IPS-20b (cell line): ENCODE measurements at regions not wholly inside any gene's neighbourhood (a gene's known extent, or its start where the extent isn't known, plus 50 kb on each side); places are given as distances from the start of the nearest gene placed in this dataset.
"Not testable (repeated sequence)": the region's sequence is repeated elsewhere in the genome, so short reads cannot be mapped to it uniquely, and the experiment has no call there.

Source experiments
- H3K27ac ChIP-seq: one replicate; pipeline ENCODE4 v1.5.1; 2013; ENCODE audit warnings: low read length
- H3K27me3 ChIP-seq: 2 replicates; pipeline ENCODE4 v1.6.1; 2013; ENCODE audit warnings: mild to moderate bottlenecking, low read length, inconsistent platforms; ENCODE audit not compliant: insufficient read depth
- H3K36me3 ChIP-seq: 2 replicates; pipeline ENCODE4 v1.6.1; 2013; ENCODE audit warnings: low read depth, mild to moderate bottlenecking, inconsistent platforms, low read length, moderate library complexity; ENCODE audit not compliant: insufficient read depth
- H3K4me1 ChIP-seq: 2 replicates; pipeline ENCODE4 v1.6.1; 2013; ENCODE audit warnings: mild to moderate bottlenecking, control low read depth, inconsistent platforms, low read length, moderate library complexity; ENCODE audit not compliant: insufficient read depth
- H3K4me3 ChIP-seq: 2 replicates; pipeline ENCODE4 v1.5.1; 2013; ENCODE audit warnings: mild to moderate bottlenecking, low read length, inconsistent platforms
- H3K9ac ChIP-seq: 2 replicates; pipeline ENCODE4 v1.6.1; 2013; ENCODE audit warnings: low read depth, mild to moderate bottlenecking, inconsistent platforms, low read length, moderate library complexity
- H3K9me3 ChIP-seq: 2 replicates; pipeline ENCODE4 v1.6.1; 2013; ENCODE audit warnings: mild to moderate bottlenecking, low read depth, low read length, inconsistent platforms; ENCODE audit not compliant: insufficient read depth

DNA sequence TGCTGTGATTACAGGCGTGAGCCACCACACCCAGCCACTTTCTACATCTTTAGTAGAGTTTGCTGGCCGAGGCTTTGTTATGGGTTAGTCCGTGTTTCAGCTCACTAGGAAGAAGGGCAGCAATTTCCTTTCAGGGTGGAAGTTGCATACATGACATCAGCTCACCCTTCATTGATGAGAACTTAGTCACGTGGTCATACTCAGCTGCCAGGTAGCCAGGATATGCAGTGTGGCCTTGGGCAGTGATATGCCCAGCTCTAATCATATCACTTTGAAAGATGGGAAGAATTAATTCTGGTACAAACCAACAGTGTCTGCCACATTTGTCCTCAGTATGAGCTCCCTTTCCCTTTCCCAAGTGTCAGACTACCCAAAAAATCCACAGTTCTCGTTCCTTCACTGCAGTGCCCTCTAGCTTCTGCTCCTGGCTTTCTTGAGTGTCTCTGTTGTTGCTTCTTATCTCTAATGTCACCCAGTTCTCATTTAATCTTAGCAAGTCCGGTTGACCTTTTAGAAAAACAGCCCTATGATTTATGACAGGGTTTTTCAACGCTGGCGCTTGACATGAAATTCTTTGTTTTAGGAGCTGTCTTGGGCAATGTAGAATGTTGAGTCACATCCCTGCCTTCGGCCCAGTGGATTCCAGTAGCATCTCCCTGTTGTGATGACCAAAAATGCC lies 108.7 kb upstream of the ITGB1 start:
- H3K4me1 ChIP-seq, result no peaks in the 10 kb centered on the region
- no peaks in the 10 kb centered on the region for H3K27me3 ChIP-seq
- no peaks in the 10 kb centered on the region for H3K9me3 ChIP-seq
- no peak overlapping the region for H3K4me3 ChIP-seq
- H3K9ac ChIP-seq, result no peak overlapping the region
- H3K36me3 ChIP-seq, result no peaks in the 10 kb centered on the region
- H3K27ac ChIP-seq, result no peak overlapping the region

DNA sequence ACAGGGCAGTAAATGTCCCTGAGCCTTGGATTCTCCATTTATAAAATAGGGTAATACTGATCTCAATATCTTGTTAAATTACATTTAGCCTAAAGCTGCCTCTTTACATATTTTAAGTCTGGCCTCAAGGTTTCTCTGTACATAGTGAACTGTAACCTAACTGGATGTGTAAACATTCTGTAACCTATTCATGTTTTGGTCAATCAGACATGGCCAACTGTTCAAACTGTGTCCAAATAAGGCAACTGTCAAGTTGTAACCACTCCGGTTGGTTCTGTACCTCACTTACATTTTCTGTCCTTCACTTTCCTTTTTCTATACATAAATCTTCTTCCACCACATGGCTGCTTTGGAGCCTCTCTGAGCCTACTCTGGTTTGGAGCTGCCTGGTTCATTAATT lies 107.1 kb upstream of the ITGB1 start:
- H3K27ac ChIP-seq, result no peak overlapping the region
- no peaks in the 10 kb centered on the region for H3K9me3 ChIP-seq
- no peak overlapping the region for H3K4me3 ChIP-seq
- H3K9ac ChIP-seq, result no peak overlapping the region
- no peaks in the 10 kb centered on the region for H3K4me1 ChIP-seq
- no peaks in the 10 kb centered on the region for H3K36me3 ChIP-seq
- no peaks in the 10 kb centered on the region for H3K27me3 ChIP-seq

DNA sequence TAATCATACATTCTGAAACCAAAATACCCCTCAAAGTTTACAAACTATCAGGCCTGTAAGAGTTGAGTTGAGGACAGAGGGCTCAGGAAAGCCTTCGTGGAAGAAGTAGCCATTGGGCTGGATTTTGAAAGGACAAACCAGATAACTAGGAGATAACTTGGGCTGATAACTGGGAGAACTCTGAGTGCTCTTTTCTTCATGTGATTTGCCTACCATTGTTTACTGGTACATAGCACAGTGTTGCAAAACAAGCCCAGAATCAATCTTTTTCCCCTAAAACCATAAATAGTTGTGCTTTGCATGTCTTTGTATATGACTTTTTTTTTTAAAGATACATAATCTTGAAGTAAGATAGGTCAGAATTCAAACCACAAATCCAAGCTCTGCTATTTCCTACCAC lies 106.7 kb upstream of the ITGB1 start:
- Histone ChIP-seq H3K9ac (no peak overlapping the region), H3K9me3 (no peaks in the 10 kb centered on the region), H3K36me3 (no peaks in the 10 kb centered on the region), H3K27me3 (no peaks in the 10 kb centered on the region), H3K4me1 (no peaks in the 10 kb centered on the region), H3K27ac (no peak overlapping the region), H3K4me3 (no peak overlapping the region)

DNA sequence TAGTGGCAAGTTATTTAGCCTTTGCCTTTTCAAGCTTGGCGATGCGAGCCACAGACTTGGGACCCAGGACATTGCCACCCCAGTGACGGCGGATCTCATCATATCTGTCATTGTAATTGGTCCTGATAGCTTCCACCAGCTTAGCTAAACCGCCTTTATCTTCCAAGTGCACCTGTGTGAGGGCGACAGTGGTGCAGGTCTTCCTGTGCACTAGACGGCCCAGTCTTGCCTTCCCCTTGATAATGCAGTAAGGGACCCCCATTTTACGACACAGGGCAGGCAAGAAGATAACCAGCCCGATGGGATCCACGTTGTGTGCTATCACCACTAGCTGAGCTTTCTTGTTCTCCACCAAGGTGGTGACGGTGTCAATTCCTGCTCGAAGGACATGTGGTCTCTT lies 99.6 kb upstream of the ITGB1 start:
- no peaks in the 10 kb centered on the region for H3K9me3 ChIP-seq
- no peak overlapping the region for H3K27ac ChIP-seq
- no peak overlapping the region for H3K4me3 ChIP-seq
- no peak overlapping the region for H3K9ac ChIP-seq
- H3K27me3 ChIP-seq, result no peaks in the 10 kb centered on the region
- no peaks in the 10 kb centered on the region for H3K4me1 ChIP-seq
- no peaks in the 10 kb centered on the region for H3K36me3 ChIP-seq

DNA sequence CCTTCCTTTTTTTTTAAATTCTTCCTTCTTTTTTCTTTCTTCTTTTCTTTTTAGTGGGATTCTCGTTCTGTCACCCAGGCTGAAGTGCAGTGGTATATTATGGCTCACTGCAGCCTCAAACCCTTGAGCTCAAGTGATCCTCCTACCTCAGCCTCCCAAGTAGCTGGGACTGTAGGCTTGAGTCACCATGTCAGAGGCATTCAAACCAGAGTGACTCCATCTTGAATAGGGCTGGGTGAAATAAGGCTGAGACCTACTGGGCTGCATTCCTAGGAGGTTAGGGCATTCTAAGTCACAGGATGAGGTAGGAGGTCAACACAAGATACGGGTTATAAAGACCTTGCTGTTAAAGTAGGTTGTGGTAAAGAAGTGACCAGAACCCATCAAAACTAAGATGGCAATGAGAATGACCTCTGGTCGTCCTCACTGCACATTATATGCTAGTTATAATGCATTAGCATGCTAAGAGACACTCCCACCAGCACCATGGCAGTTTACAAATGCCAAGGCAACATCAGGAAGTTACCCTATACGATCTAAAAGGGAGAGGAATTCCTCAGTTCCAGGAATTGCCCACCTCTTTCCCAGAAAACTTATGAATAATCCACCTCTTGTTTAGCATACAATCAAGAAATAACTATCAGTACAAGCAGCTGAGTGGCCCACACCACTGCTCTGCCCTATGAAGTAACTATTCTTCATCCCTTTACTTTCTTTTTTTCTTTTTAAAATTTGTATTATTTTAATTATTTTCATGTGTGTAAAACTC lies 99.0 kb upstream of the ITGB1 start:
- Histone ChIP-seq H3K36me3 (no peaks in the 10 kb centered on the region), H3K27ac (no peak overlapping the region), H3K4me3 (no peak overlapping the region), H3K27me3 (no peaks in the 10 kb centered on the region), H3K4me1 (peaks cover 3% of the 10 kb centered on the region; the same call in 1 of the 2 replicates), H3K9me3 (no peaks in the 10 kb centered on the region), H3K9ac (no peak overlapping the region)

DNA sequence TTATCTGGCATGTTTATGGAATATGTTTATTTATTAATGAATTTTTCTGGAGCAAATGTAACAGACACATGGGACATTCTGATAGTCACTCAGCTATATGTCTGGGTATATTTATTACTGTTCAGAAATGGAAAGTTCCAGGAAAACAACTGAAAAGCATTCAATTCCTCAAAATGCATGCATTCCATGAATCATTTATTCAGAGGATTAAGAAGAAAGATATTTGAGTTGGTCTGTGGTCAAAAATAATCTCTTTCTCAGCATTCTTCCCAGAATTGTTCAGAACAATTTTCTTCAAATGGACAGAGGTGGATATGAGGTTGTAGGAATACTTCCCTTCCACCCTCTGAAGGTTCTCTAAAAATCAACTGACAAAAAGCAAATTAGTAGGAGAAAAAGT lies 97.6 kb upstream of the ITGB1 start:
- Histone ChIP-seq H3K9me3 (no peaks in the 10 kb centered on the region), H3K9ac (no peak overlapping the region), H3K36me3 (no peaks in the 10 kb centered on the region), H3K27me3 (no peaks in the 10 kb centered on the region), H3K4me3 (no peak overlapping the region), H3K27ac (no peak overlapping the region), H3K4me1 (peaks cover 8% of the 10 kb centered on the region; the same call in 1 of the 2 replicates)

DNA sequence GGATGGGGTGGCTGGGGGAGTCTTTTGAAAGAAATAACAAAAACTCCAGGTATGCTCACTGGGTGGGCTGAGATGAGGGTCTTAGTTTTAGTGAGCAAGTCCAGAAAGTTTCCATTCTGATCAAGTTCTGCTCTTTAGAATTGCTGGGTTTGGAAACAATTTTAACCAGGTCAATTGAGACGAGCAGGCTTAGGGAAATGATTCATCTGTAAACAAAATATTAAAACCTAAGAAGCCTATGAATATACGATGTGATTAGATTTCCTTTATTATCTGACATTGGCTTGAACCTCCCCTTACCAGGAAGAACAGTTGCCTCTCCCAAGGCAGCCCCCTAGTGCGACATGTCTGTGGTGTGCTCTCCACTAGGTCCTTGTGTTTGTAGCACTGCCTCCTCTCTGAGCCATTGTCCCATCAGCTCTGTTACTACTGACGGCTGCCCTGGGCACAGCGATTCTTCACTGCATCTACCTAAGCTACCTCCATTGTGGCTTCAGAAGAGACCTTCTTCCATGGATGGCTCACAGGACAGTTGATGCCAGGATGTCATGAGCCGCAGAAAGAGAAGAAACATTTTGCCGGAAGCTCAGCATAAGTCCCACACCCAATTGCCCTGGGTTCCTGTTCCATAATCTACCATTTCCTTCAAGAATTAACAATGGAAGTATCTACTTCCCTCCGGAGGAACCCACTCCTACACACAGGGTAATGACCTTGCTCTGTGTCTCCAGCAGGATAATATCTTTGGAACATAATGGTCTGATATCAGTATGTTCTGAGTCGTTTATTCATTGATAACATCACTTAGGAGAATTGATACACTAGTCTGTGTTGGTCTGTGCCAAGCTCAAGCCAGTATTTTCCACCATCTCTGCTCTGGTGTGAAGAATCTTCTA lies 95.1 kb upstream of the ITGB1 start:
- Histone ChIP-seq H3K4me3 (no peak overlapping the region), H3K4me1 (peaks cover 8% of the 10 kb centered on the region; the same call in 1 of the 2 replicates), H3K27me3 (no peaks in the 10 kb centered on the region), H3K9me3 (no peaks in the 10 kb centered on the region), H3K9ac (no peak overlapping the region), H3K36me3 (no peaks in the 10 kb centered on the region), H3K27ac (no peak overlapping the region)

DNA sequence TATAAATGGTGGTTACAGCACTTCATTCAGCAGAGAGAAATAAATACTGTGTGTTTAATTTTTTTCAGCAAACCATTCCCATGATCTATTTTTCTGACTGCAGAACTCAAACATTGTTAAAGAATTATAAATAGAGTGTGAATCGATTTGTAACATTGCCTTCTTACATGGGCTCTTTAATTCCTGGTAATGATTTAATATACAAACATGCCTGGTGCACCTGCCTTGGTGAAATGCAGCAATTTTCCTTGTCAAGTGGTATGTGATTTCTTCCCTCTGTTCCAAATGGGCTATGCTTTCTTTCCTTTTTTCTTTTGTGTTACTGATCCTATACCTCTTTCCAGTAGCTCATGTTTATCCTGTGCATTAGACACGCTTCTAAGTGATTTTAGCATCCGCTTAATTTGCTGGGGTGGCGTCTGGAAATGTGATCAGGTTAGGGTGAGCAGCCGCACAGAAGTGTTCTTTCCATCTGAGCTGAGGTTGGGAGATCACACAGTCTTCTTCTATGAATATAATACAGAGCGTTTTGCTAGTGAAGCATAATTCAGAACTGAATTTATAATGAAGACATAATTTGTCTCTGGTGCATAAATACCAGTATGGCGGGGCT lies 94.3 kb upstream of the ITGB1 start:
- Histone ChIP-seq H3K36me3 (no peaks in the 10 kb centered on the region), H3K9me3 (no peaks in the 10 kb centered on the region), H3K27ac (no peak overlapping the region), H3K9ac (no peak overlapping the region), H3K4me3 (no peak overlapping the region), H3K4me1 (peaks cover 8% of the 10 kb centered on the region; the same call in 1 of the 2 replicates), H3K27me3 (no peaks in the 10 kb centered on the region)

DNA sequence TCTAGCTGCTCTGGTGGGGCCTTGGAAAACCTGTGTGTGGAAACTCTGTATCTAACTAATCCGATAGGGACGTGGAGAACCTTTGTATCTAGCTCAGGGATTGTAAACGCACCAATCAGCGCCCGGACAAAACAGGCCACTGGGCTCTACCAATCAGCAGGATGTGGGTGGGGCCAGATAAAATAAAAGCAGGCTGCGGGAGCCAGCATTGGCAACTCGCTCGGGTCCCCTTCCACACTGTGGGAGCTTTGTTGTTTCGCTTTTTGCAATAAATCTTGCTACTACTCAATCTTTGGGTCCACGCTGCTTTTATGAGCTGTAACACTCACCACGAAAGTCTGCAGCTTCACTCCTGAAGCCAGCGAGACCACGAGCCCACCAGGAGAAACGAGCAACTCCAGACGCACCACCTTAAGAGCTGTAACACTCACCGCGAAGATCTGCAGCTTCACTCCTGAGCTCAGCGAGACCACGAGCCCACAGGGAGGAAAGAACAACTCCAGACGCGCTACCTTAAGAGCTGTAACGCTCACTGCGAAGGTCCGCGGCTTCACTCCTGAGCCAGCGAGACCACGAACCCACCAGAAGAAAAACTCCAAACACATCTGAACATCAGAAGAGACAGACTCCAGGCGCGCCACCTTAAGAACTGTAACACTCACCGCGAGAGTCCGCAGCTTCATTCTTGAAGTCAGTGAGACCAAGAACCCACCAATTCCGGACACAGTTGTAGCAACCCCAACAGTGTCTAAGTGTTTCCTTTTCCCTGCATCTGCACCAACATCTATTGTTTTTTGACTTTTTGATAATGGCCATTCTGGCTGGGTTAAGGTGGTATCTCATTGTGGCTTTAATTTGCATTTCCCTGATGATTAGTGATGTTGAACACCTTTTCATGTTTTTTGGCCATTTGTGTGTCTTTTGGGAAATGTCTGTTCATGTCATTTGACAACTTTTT lies 92.2 kb upstream of the ITGB1 start:
- not testable (repeated sequence) for H3K9ac ChIP-seq, H3K27me3 ChIP-seq, H3K4me1 ChIP-seq, H3K36me3 ChIP-seq, H3K27ac ChIP-seq, H3K9me3 ChIP-seq, H3K4me3 ChIP-seq

DNA sequence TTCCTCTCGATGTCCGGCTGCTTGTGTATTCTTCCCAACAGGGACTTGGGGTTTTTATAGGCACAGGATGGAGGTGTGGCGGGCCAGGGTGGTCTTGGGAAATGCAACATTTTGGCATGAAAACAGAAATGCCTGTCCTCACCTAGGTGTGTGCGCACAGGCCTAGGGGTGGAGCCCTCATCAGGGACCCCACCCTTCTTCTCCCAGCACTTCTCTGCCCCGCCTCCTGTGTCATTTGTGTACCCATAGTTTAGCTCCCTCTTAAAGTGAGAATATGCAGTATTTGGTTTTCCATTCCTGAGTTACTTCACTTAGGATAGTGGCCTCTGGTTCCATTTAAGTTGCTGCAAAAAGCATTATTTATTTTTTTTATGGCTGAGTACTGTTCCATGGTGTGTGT lies 90.2 kb upstream of the ITGB1 start:
- H3K9ac ChIP-seq, result no peak overlapping the region
- no peaks in the 10 kb centered on the region for H3K27me3 ChIP-seq
- no peaks in the 10 kb centered on the region for H3K9me3 ChIP-seq
- H3K36me3 ChIP-seq, result no peaks in the 10 kb centered on the region
- no peak overlapping the region for H3K27ac ChIP-seq
- no peak overlapping the region for H3K4me3 ChIP-seq
- H3K4me1 ChIP-seq, result peaks cover 8% of the 10 kb centered on the region; the same call in 1 of the 2 replicates
